DOHH2 (cell line): ENCODE measurements at regions not wholly inside any gene's neighbourhood (a gene's known extent, or its start where the extent isn't known, plus 50 kb on each side); places are given as distances from the start of the nearest gene placed in this dataset.

ENCODE experiments used
- CTCF ChIP-seq: fragments of 200-600 bp; sonication (generic); IDR thresholded peaks from one replicate; pipeline ENCODE4 v1.5.1; 2014; ENCODE audit warnings: antibody characterized with exemption, mild to moderate bottlenecking, low read depth, low read length; ENCODE audit not compliant: poor library complexity, severe bottlenecking
- EZH2phosphoT487 ChIP-seq: fragments of 200-600 bp; sonication (generic); IDR thresholded peaks from 2 replicates; pipeline ENCODE4 v1.6.1; 2017; ENCODE audit warnings: borderline replicate concordance, mild to moderate bottlenecking, antibody characterized with exemption, low read length, moderate library complexity, mixed read lengths

GRCh38 chr2:147062073-147062472, 782.8 kb upstream of the ACVR2A start:
- TF ChIP-seq CTCF (no peak), EZH2phosphoT487 (no peak)
